Osteoblast (primary cell): ENCODE measurements at regions not wholly inside any gene's neighbourhood (a gene's known extent, or its start where the extent isn't known, plus 50 kb on each side); places are given as distances from the start of the nearest gene placed in this dataset.

ENCODE experiments used
- DNase-seq: peaks from one replicate; pipeline ENCODE4 v3.0.0; 2011; ENCODE audit warnings: low spot score, mixed read lengths; ENCODE audit not compliant: insufficient read length; ENCODE audit errors: missing footprints
- H2AFZ ChIP-seq: 2 replicates; pipeline ENCODE4 v1.6.0; 2011; ENCODE audit warnings: mild to moderate bottlenecking, low read length
- H3K27ac ChIP-seq: 2 replicates; pipeline ENCODE4 v1.5.1; 2011; ENCODE audit warnings: mild to moderate bottlenecking, low read depth, low read length, moderate library complexity
- H3K27me3 ChIP-seq: 2 replicates; pipeline ENCODE4 v1.6.0; 2012; ENCODE audit warnings: mild to moderate bottlenecking, control low read depth, inconsistent platforms, low read length, moderate library complexity; ENCODE audit not compliant: insufficient read depth
- H3K36me3 ChIP-seq: 2 replicates; pipeline ENCODE4 v1.5.1; 2011; ENCODE audit warnings: mild to moderate bottlenecking, low read length, control low read depth, moderate library complexity; ENCODE audit not compliant: insufficient read depth
- H3K4me1 ChIP-seq: 2 replicates; pipeline ENCODE4 v1.5.1; 2011; ENCODE audit warnings: mild to moderate bottlenecking, low read length, control low read depth, moderate library complexity; ENCODE audit not compliant: insufficient read depth
- H3K4me2 ChIP-seq: 2 replicates; pipeline ENCODE4 v1.6.0; 2011; ENCODE audit warnings: mild to moderate bottlenecking, low read length; ENCODE audit not compliant: insufficient read depth
- H3K4me3 ChIP-seq: fragments of 200-600 bp; sonication (generic); 3 replicates; pipeline ENCODE4 v1.5.1; 2012; ENCODE audit warnings: mild to moderate bottlenecking, low read length, inconsistent platforms; ENCODE audit not compliant: insufficient read depth
- H3K79me2 ChIP-seq: 2 replicates; pipeline ENCODE4 v1.6.0; 2012; ENCODE audit warnings: mild to moderate bottlenecking, low read length, control low read depth, inconsistent platforms; ENCODE audit not compliant: insufficient read depth
- H3K9me3 ChIP-seq: 2 replicates; pipeline ENCODE4 v1.5.1; 2011; ENCODE audit warnings: low read depth, low read length, control low read depth
- H4K20me1 ChIP-seq: 2 replicates; pipeline ENCODE4 v1.6.0; 2012; ENCODE audit warnings: mild to moderate bottlenecking, low read length, control low read depth; ENCODE audit not compliant: insufficient read depth
- CTCF ChIP-seq: IDR thresholded peaks from 2 replicates; pipeline ENCODE4 v1.5.1; 2011; ENCODE audit warnings: mild to moderate bottlenecking, low read depth, low read length, moderate library complexity; ENCODE audit errors: extremely low read depth

DNA sequence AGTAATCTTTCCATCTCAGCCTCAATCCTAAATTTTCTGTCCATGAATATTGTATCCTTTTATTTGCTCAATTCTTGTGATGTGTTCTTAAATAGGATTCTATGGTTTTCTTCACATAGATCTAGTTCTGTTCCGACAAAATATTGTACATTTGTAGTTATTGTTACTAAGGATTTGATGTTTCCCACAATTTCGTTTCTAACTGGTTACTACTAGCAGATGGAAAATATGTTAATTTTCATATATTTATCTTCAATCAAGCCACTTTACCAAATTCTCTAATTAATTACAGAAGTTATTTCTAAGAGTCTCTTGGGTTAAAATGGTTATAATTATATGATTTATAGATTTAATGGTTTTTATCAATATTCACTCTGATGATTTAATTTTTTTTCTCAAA, 60.3 kb downstream of the SEC61B start:
- peaks cover 12% of the 10 kb centered on the region for H3K27me3 ChIP-seq
- no peak overlapping the region for H2AFZ ChIP-seq
- H3K4me2 ChIP-seq, result no peak overlapping the region
- H4K20me1 ChIP-seq, result no peaks in the 10 kb centered on the region
- no peak overlapping the region for H3K4me3 ChIP-seq
- no peaks in the 10 kb centered on the region for H3K79me2 ChIP-seq
- TF ChIP-seq CTCF, result no peak
- H3K9me3 ChIP-seq, result no peaks in the 10 kb centered on the region
- DNase-seq, result no peak
- H3K27ac ChIP-seq, result no peak overlapping the region
- H3K4me1 ChIP-seq, result no peaks in the 10 kb centered on the region
- no peaks in the 10 kb centered on the region for H3K36me3 ChIP-seq

GRCh38 chr9:99285965-99286364, 63.9 kb downstream of the SEC61B start:
- Histone ChIP-seq H4K20me1 (no peaks in the 10 kb centered on the region), H3K36me3 (no peaks in the 10 kb centered on the region), H2AFZ (no peak overlapping the region), H3K4me2 (no peak overlapping the region), H3K9me3 (no peaks in the 10 kb centered on the region), H3K4me1 (no peaks in the 10 kb centered on the region), H3K27ac (no peak overlapping the region), H3K27me3 (peaks cover 23% of the 10 kb centered on the region), H3K4me3 (no peak overlapping the region), H3K79me2 (no peaks in the 10 kb centered on the region)
- no peak for DNase-seq
- no peak for TF ChIP-seq CTCF

DNA sequence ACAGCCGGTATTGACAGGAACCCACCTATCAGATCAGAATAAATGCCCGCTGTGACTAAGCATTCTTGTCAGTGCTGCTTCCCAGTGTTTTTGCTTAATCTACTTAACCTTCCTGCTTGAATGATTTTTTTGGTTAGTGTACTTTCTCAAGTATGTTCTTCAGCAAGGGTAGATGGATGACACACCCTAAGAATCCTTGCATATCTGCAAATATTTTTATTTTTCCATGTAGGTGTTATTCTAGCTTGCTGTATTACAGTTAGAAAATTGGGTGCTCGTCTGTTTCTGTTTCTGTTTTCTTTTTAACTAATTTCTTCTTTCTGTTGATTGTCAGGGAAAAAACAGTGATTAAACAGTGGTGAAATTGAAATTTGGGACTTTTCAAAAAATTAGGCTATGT, 64.5 kb downstream of the SEC61B start:
- Histone ChIP-seq H3K27ac (no peak overlapping the region), H3K9me3 (no peaks in the 10 kb centered on the region), H3K36me3 (no peaks in the 10 kb centered on the region), H2AFZ (no peak overlapping the region), H3K4me2 (no peak overlapping the region), H4K20me1 (no peaks in the 10 kb centered on the region), H3K4me1 (no peaks in the 10 kb centered on the region), H3K79me2 (no peaks in the 10 kb centered on the region), H3K27me3 (peaks cover 25% of the 10 kb centered on the region), H3K4me3 (no peak overlapping the region)
- TF ChIP-seq CTCF, result no peak
- no peak for DNase-seq

- no peaks in the 10 kb centered on the region for H3K4me1 ChIP-seq
- H3K4me2 ChIP-seq, result no peak overlapping the region
- no peaks in the 10 kb centered on the region for H3K79me2 ChIP-seq
- no peak overlapping the region for H3K27ac ChIP-seq
- H3K9me3 ChIP-seq, result no peaks in the 10 kb centered on the region
- peaks cover 31% of the 10 kb centered on the region for H3K27me3 ChIP-seq
- no peaks in the 10 kb centered on the region for H3K36me3 ChIP-seq
- no peaks in the 10 kb centered on the region for H4K20me1 ChIP-seq
- no peak for DNase-seq
- no peak overlapping the region for H2AFZ ChIP-seq
- no peak overlapping the region for H3K4me3 ChIP-seq
- TF ChIP-seq CTCF, result no peak
Measured at GRCh38 chr9:99287641-99288040, 65.6 kb downstream of the SEC61B start.
